Ascending aorta (tissue), 2 donors: ENCODE measurements at regions not wholly inside any gene's neighbourhood (a gene's known extent, or its start where the extent isn't known, plus 50 kb on each side); places are given as distances from the start of the nearest gene placed in this dataset.

Experiments
- DNase-seq, 2 donors: peaks; one replicate each; pipeline ENCODE4 v3.0.0-alpha.2; 2019; ENCODE audit warnings: low spot score in 2 of 2
- H3K27ac ChIP-seq, 2 donors: fragments of 200-600 bp; sonication (generic); one replicate each; pipeline ENCODE4 v1.5.1; 2016 to 2017; ENCODE audit warnings: mild to moderate bottlenecking in 1 of 2
- H3K27me3 ChIP-seq: fragments of 200-600 bp; sonication (generic); one replicate; pipeline ENCODE4 v1.5.1; 2017
- H3K36me3 ChIP-seq, 2 donors: fragments of 200-600 bp; sonication (generic); one replicate each; pipeline ENCODE4 v1.5.1; 2016
- H3K4me1 ChIP-seq, 2 donors: fragments of 200-600 bp; sonication (generic); one replicate each; pipeline ENCODE4 v1.5.1; 2016 to 2017; ENCODE audit warnings: mild to moderate bottlenecking in 1 of 2
- H3K4me3 ChIP-seq, 2 donors: fragments of 200-600 bp; sonication (generic); one replicate each; pipeline ENCODE4 v1.5.1; 2016 to 2017; ENCODE audit warnings: mild to moderate bottlenecking in 1 of 2
- H3K9me3 ChIP-seq, 2 donors: fragments of 200-600 bp; sonication (generic); one replicate each; pipeline ENCODE4 v1.5.1; 2016
- CTCF ChIP-seq, 3 experiments: fragments of 200-600 bp in 2 of 3; fragments of 450-650 bp in 1 of 3; sonication (generic) in 2 of 3; IDR thresholded peaks; one replicate each; pipeline ENCODE4 v1.5.1; 2016 to 2019; ENCODE audit warnings: antibody characterized with exemption in 3 of 3, mild to moderate bottlenecking in 1 of 3, moderate library complexity in 1 of 3
- intact Hi-C: fragments of 100-400 bp; cut with DNase I; formaldehyde crosslinking; loops from one replicate; pipeline ENCODE4 v1.15.1; 2023

GRCh38 chr11:23990346-23991164, 506.3 kb upstream of the LUZP2 start:
- Histone ChIP-seq H3K9me3 (no peaks in the 10 kb centered on the region), H3K36me3 (no peaks in the 10 kb centered on the region), H3K4me3 (no peak overlapping the region), H3K27me3 (no peaks in the 10 kb centered on the region), H3K4me1 (no peaks in the 10 kb centered on the region), H3K27ac (no peak overlapping the region)
- no peak for DNase-seq
- intact Hi-C loops, result no loop called here
- no peak for TF ChIP-seq CTCF (IDR thresholded peaks at IDR 0.05)

GRCh38 chr11:23991165-23991539, 505.7 kb upstream of the LUZP2 start:
- Histone ChIP-seq H3K4me3 (no peak overlapping the region), H3K4me1 (no peaks in the 10 kb centered on the region), H3K9me3 (peaks cover 0 to 2% of the 10 kb centered on the region in 2 donors), H3K27me3 (no peaks in the 10 kb centered on the region), H3K27ac (no peak overlapping the region), H3K36me3 (no peaks in the 10 kb centered on the region)
- intact Hi-C loops, result no loop called here
- no peak for DNase-seq
- no peak for TF ChIP-seq CTCF (IDR thresholded peaks at IDR 0.05)

- Histone ChIP-seq H3K4me3 (no peak overlapping the region), H3K36me3 (no peaks in the 10 kb centered on the region), H3K4me1 (no peaks in the 10 kb centered on the region), H3K27me3 (no peaks in the 10 kb centered on the region), H3K9me3 (peaks cover 0 to 2% of the 10 kb centered on the region in 2 donors), H3K27ac (no peak overlapping the region)
- DNase-seq, result no peak
- intact Hi-C loops, result no loop called here
- TF ChIP-seq CTCF (IDR thresholded peaks at IDR 0.05), result no peak
These were observed 501.0 kb upstream of the LUZP2 start for GRCh38 chr11:23995891-23996290.

- no peak overlapping the region for H3K27ac ChIP-seq
- DNase-seq, result no peak
- intact Hi-C loops, result no loop called here
- no peak for TF ChIP-seq CTCF (IDR thresholded peaks at IDR 0.05)
- H3K4me1 ChIP-seq, result no peaks in the 10 kb centered on the region
- H3K9me3 ChIP-seq, result peaks cover 0 to 2% of the 10 kb centered on the region in 2 donors
- no peaks in the 10 kb centered on the region for H3K36me3 ChIP-seq
- no peak overlapping the region for H3K4me3 ChIP-seq
- no peaks in the 10 kb centered on the region for H3K27me3 ChIP-seq
These were observed 499.5 kb upstream of the LUZP2 start for GRCh38 chr11:23997356-23997755.

- H3K4me3 ChIP-seq, result no peak overlapping the region
- H3K27me3 ChIP-seq, result no peaks in the 10 kb centered on the region
- no peak overlapping the region for H3K27ac ChIP-seq
- no peaks in the 10 kb centered on the region for H3K4me1 ChIP-seq
- H3K36me3 ChIP-seq, result no peaks in the 10 kb centered on the region
- DNase-seq, result no peak
- H3K9me3 ChIP-seq, result no peaks in the 10 kb centered on the region
- TF ChIP-seq CTCF (IDR thresholded peaks at IDR 0.05), result no peak
- intact Hi-C loops, result no loop called here
These were observed 491.5 kb upstream of the LUZP2 start for GRCh38 chr11:24005202-24005876.
